ENCODE measurements at regions not wholly inside any gene's neighbourhood (a gene's known extent, or its start where the extent isn't known, plus 50 kb on each side); places are given as distances from the start of the nearest gene placed in this dataset.

- no peaks in the 10 kb centered on the region for H3K36me3 Mint-ChIP-seq (ENCODE audit: insufficient read depth, unreplicated experiment)
- peak overlapping the region; percentile 59 for H3K27ac Mint-ChIP-seq (ENCODE audit: low read depth, unreplicated experiment)
- intact Hi-C loops (cut with micrococcal nuclease), result no loop called here
- H3K4me1 Mint-ChIP-seq (ENCODE audit: insufficient read depth, unreplicated experiment), result peaks cover 5% of the 10 kb centered on the region
- H3K27me3 Mint-ChIP-seq (ENCODE audit: insufficient read depth, unreplicated experiment), result no peaks in the 10 kb centered on the region
- ChIA-PET POLR2A (interaction anchor here (0.6 to 0.7 kb wide), 3 partner anchors 54 to 376 kb away, joined by 3 read pairs; no protein-coding TSS in a partner anchor), CTCF (interaction anchor here (0.7 kb wide), 2 partner anchors 49 to 879 kb away, joined by 3 to 4 read pairs; no protein-coding TSS in a partner anchor)
- TF ChIP-seq CTCF (IDR thresholded peaks at IDR 0.05; ENCODE audit: unreplicated experiment), result no peak
- DNase-seq (ENCODE audit: unreplicated experiment), result peak; percentile 62
- peak overlapping the region; percentile 52 for H3K4me3 Mint-ChIP-seq (ENCODE audit: unreplicated experiment)
- no peaks in the 10 kb centered on the region for H3K9me3 Mint-ChIP-seq (ENCODE audit: unreplicated experiment)
- no TSS peak for BruUV-seq (replicated peaks)
Observed at GRCh38 chr9:129550199-129550839, 70.6 kb downstream of the C9orf50 start.

- BruUV-seq (replicated peaks), result no TSS peak
- Mint-ChIP-seq H3K4me3 (ENCODE audit: unreplicated experiment) (peak overlapping the region; percentile 69), H3K9me3 (ENCODE audit: unreplicated experiment) (no peaks in the 10 kb centered on the region), H3K27me3 (ENCODE audit: insufficient read depth, unreplicated experiment) (no peaks in the 10 kb centered on the region), H3K27ac (ENCODE audit: low read depth, unreplicated experiment) (no peak overlapping the region), H3K36me3 (ENCODE audit: insufficient read depth, unreplicated experiment) (no peaks in the 10 kb centered on the region), H3K4me1 (ENCODE audit: insufficient read depth, unreplicated experiment) (peaks cover 5% of the 10 kb centered on the region)
- DNase-seq (ENCODE audit: unreplicated experiment), result no peak
- intact Hi-C loops (cut with micrococcal nuclease), result no loop called here
- POLR2A ChIA-PET, result interaction anchor here (0.6 kb wide), 1 partner anchor 53 kb away, joined by 3 read pairs; no protein-coding TSS in a partner anchor
- CTCF ChIA-PET, result no interaction called here
- no peak for TF ChIP-seq CTCF (IDR thresholded peaks at IDR 0.05; ENCODE audit: unreplicated experiment)
Observed at GRCh38 chr9:129549684-129550083, 71.2 kb downstream of the C9orf50 start.

GRCh38 chr9:129549139-129549538 lies 71.8 kb downstream of the C9orf50 start:
- DNase-seq (ENCODE audit: unreplicated experiment), result no peak
- peak overlapping the region; percentile 69 for H3K4me3 Mint-ChIP-seq (ENCODE audit: unreplicated experiment)
- intact Hi-C loops (cut with micrococcal nuclease), result no loop called here
- ChIA-PET POLR2A (interaction anchor here (1.2 kb wide), 1 partner anchor 52 kb away, joined by 3 read pairs; no protein-coding TSS in a partner anchor), CTCF (interaction anchor here (0.7 kb wide), 1 partner anchor 20 kb away, joined by 3 read pairs; no protein-coding TSS in a partner anchor)
- no TSS peak for BruUV-seq (replicated peaks)
- H3K27me3 Mint-ChIP-seq (ENCODE audit: insufficient read depth, unreplicated experiment), result no peaks in the 10 kb centered on the region
- TF ChIP-seq CTCF (IDR thresholded peaks at IDR 0.05; ENCODE audit: unreplicated experiment), result no peak
- H3K27ac Mint-ChIP-seq (ENCODE audit: low read depth, unreplicated experiment), result no peak overlapping the region
- H3K4me1 Mint-ChIP-seq (ENCODE audit: insufficient read depth, unreplicated experiment), result peaks cover 5% of the 10 kb centered on the region
- H3K36me3 Mint-ChIP-seq (ENCODE audit: insufficient read depth, unreplicated experiment), result no peaks in the 10 kb centered on the region
- no peaks in the 10 kb centered on the region for H3K9me3 Mint-ChIP-seq (ENCODE audit: unreplicated experiment)

GRCh38 chr9:129548571-129549135 lies 72.2 kb downstream of the C9orf50 start:
- ChIA-PET POLR2A (interaction anchor here (1.2 kb wide), 1 partner anchor 52 kb away, joined by 3 read pairs; no protein-coding TSS in a partner anchor), CTCF (interaction anchor here (0.7 kb wide), 1 partner anchor 20 kb away, joined by 3 read pairs; no protein-coding TSS in a partner anchor)
- no peaks in the 10 kb centered on the region for H3K36me3 Mint-ChIP-seq (ENCODE audit: insufficient read depth, unreplicated experiment)
- H3K9me3 Mint-ChIP-seq (ENCODE audit: unreplicated experiment), result no peaks in the 10 kb centered on the region
- no peaks in the 10 kb centered on the region for H3K27me3 Mint-ChIP-seq (ENCODE audit: insufficient read depth, unreplicated experiment)
- intact Hi-C loops (cut with micrococcal nuclease), result no loop called here
- DNase-seq (ENCODE audit: unreplicated experiment), result no peak
- BruUV-seq (replicated peaks), result no TSS peak
- H3K27ac Mint-ChIP-seq (ENCODE audit: low read depth, unreplicated experiment), result no peak overlapping the region
- peaks cover 5% of the 10 kb centered on the region for H3K4me1 Mint-ChIP-seq (ENCODE audit: insufficient read depth, unreplicated experiment)
- TF ChIP-seq CTCF (IDR thresholded peaks at IDR 0.05; ENCODE audit: unreplicated experiment), result no peak
- no peak overlapping the region for H3K4me3 Mint-ChIP-seq (ENCODE audit: unreplicated experiment)

Measured in MCF 10A (cell line).